ENCODE measurements at regions not wholly inside any gene's neighbourhood (a gene's known extent, or its start where the extent isn't known, plus 50 kb on each side); places are given as distances from the start of the nearest gene placed in this dataset.

DNA sequence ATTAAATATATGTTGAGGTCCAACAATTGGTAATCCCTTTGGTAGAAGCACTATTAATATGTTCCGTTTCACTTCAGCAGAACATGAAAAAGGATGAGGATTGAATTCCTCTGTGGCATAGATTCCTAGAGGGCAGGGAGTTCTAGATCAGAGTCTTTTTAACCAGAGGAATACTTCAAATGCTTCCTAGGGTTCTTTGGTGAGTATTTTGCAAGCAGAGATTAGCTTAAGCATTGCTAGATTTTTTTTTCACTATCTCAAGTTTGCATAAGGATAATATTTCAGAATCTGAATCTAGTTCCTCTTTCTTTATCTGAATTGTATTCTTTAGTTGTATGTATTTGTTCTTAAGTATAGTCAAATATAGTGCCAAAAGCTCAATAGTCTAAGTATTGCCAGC, 116.6 kb upstream of the ADAMTSL1 start:
- no peaks in the 10 kb centered on the region for H3K36me3 ChIP-seq
- DNase-seq (no peak), ATAC-seq (no peak)
- H3K27ac ChIP-seq, result no peak overlapping the region
- H3K4me3 ChIP-seq, result no peak overlapping the region
- intact Hi-C loops (cut with DNase I), result no loop called here
- H3K27me3 ChIP-seq (ENCODE audit: low read depth), result no peaks in the 10 kb centered on the region
- H3K9me3 ChIP-seq, result no peaks in the 10 kb centered on the region
- TF ChIP-seq, protein P1, sequence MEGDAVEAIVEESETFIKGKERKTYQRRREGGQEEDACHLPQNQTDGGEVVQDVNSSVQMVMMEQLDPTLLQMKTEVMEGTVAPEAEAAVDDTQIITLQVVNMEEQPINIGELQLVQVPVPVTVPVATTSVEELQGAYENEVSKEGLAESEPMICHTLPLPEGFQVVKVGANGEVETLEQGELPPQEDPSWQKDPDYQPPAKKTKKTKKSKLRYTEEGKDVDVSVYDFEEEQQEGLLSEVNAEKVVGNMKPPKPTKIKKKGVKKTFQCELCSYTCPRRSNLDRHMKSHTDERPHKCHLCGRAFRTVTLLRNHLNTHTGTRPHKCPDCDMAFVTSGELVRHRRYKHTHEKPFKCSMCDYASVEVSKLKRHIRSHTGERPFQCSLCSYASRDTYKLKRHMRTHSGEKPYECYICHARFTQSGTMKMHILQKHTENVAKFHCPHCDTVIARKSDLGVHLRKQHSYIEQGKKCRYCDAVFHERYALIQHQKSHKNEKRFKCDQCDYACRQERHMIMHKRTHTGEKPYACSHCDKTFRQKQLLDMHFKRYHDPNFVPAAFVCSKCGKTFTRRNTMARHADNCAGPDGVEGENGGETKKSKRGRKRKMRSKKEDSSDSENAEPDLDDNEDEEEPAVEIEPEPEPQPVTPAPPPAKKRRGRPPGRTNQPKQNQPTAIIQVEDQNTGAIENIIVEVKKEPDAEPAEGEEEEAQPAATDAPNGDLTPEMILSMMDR (IDR thresholded peaks at IDR 0.05), result no peak
- no peaks in the 10 kb centered on the region for H3K4me1 ChIP-seq

DNA sequence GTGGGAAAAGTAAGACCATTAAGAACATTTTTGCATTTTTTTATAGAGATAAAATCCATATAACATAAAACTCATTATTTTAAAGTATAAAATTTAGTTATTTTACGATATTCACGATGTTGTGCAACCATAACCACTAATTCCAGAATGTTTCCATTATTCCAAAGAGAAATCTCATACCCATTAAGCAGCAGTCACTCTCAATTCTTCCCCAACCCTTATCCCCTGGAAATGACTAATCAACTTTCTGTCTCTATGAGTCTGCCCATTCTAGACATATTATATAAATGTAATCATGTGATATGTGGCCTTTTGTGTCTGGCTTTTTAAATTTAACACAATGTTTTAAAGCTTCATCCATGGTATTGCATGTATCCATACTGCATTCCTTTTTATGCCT, 115.6 kb upstream of the ADAMTSL1 start:
- ATAC-seq, result no peak
- intact Hi-C loops (cut with DNase I), result no loop called here
- TF ChIP-seq, protein P1 (IDR thresholded peaks at IDR 0.05), result no peak

GRCh38 chr9:18359335-18359734, 114.6 kb upstream of the ADAMTSL1 start:
- no peak for ATAC-seq
- no peak for DNase-seq
- no peak overlapping the region for H3K27ac ChIP-seq

More for the DNA sequence above, 115.6 kb upstream of the ADAMTSL1 start:
- DNase-seq, result no peak
- H3K27me3 ChIP-seq (ENCODE audit: low read depth), result no peaks in the 10 kb centered on the region
- no peak overlapping the region for H3K27ac ChIP-seq
- no peak overlapping the region for H3K4me3 ChIP-seq
- no peaks in the 10 kb centered on the region for H3K4me1 ChIP-seq
- H3K36me3 ChIP-seq, result no peaks in the 10 kb centered on the region
- no peaks in the 10 kb centered on the region for H3K9me3 ChIP-seq

DNA sequence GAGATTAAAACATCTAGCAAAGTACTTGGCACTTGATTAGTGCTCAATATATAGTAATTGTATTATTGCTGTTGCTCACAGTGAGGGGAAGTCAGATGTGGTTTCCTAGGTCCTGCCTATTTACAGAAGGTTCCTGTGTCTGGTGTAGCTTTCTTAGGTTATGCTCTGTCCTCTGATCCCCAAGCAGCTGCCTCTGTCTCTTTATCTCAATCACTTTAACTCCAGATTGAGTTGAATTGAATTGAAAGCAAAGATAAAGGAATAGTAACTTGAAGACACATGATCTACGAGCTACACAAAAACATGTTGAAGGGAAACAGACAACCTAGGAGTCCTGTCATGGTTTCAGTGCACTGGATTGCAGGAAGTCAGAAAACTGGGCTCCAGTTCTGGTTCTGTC, 113.9 kb upstream of the ADAMTSL1 start:
- H3K27me3 ChIP-seq (ENCODE audit: low read depth), result no peaks in the 10 kb centered on the region
- no peaks in the 10 kb centered on the region for H3K36me3 ChIP-seq
- TF ChIP-seq, protein P1 (IDR thresholded peaks at IDR 0.05), result no peak
- no peaks in the 10 kb centered on the region for H3K4me1 ChIP-seq
- intact Hi-C loops (cut with DNase I), result no loop called here
- no peaks in the 10 kb centered on the region for H3K9me3 ChIP-seq
- H3K4me3 ChIP-seq, result no peak overlapping the region
- no peak for ATAC-seq
- DNase-seq, result no peak
- H3K27ac ChIP-seq, result no peak overlapping the region

More at GRCh38 chr9:18359335-18359734, 114.6 kb upstream of the ADAMTSL1 start:
- TF ChIP-seq, protein P1 (IDR thresholded peaks at IDR 0.05), result no peak
- intact Hi-C loops (cut with DNase I), result no loop called here
- no peaks in the 10 kb centered on the region for H3K27me3 ChIP-seq (ENCODE audit: low read depth)
- no peaks in the 10 kb centered on the region for H3K4me1 ChIP-seq
- H3K4me3 ChIP-seq, result no peak overlapping the region
- H3K9me3 ChIP-seq, result no peaks in the 10 kb centered on the region
- no peaks in the 10 kb centered on the region for H3K36me3 ChIP-seq

DNA sequence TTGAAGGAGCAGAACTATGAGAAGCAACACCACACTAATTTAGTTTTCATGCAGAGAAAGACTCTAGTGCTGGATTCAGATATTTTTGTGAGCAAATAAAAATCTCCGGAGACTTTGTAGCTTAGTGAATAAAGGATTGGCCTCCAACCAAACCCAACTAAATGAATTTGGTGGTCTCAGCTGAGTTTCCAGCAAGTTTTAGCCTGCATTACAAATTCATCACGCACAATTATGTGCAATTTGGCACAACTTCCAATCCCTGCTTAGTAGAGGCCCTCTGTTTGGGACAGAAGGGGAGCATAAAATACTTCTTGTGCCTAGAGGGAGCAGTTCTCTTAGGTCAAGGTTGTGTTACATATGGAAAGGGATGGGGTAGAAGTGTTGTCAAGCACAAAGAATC, 112.3 kb upstream of the ADAMTSL1 start:
- Histone ChIP-seq H3K36me3 (no peaks in the 10 kb centered on the region), H3K4me3 (no peak overlapping the region), H3K27ac (no peak overlapping the region), H3K27me3 (ENCODE audit: low read depth) (no peaks in the 10 kb centered on the region), H3K4me1 (no peaks in the 10 kb centered on the region), H3K9me3 (no peaks in the 10 kb centered on the region)
- TF ChIP-seq, protein P1 (IDR thresholded peaks at IDR 0.05), result no peak
- DNase-seq (no peak), ATAC-seq (no peak)
- intact Hi-C loops (cut with DNase I), result no loop called here

GRCh38 chr9:18362166-18362565, 111.8 kb upstream of the ADAMTSL1 start:
- TF ChIP-seq, protein P1 (IDR thresholded peaks at IDR 0.05), result no peak
- intact Hi-C loops (cut with DNase I), result no loop called here
- no peak for DNase-seq

More at GRCh38 chr9:18362166-18362565, 111.8 kb upstream of the ADAMTSL1 start:
- H3K27ac ChIP-seq, result no peak overlapping the region
- no peaks in the 10 kb centered on the region for H3K36me3 ChIP-seq
- H3K9me3 ChIP-seq, result no peaks in the 10 kb centered on the region
- H3K4me1 ChIP-seq, result no peaks in the 10 kb centered on the region
- H3K27me3 ChIP-seq (ENCODE audit: low read depth), result no peaks in the 10 kb centered on the region
- no peak overlapping the region for H3K4me3 ChIP-seq
- ATAC-seq, result no peak
